H9 (cell line): ENCODE measurements at regions not wholly inside any gene's neighbourhood (a gene's known extent, or its start where the extent isn't known, plus 50 kb on each side); places are given as distances from the start of the nearest gene placed in this dataset.

Source experiments
- DNase-seq: peaks from one replicate; pipeline ENCODE4 v3.0.0-alpha.2; 2017
- H2AFZ ChIP-seq: one replicate; pipeline ENCODE4 v1.6.1; 2013; ENCODE audit warnings: mild to moderate bottlenecking, low read length, control low read depth, moderate library complexity
- H2AK5ac ChIP-seq: 2 replicates; pipeline ENCODE4 v1.6.1; 2013; ENCODE audit warnings: low read length, control low read depth, mixed read lengths; ENCODE audit not compliant: insufficient read length
- H2BK120ac ChIP-seq: one replicate; pipeline ENCODE4 v1.6.1; 2013; ENCODE audit warnings: low read depth, mild to moderate bottlenecking, low read length, control low read depth, inconsistent platforms; ENCODE audit not compliant: poor library complexity, severe bottlenecking
- H2BK12ac ChIP-seq: 2 replicates; pipeline ENCODE4 v1.6.1; 2013; ENCODE audit warnings: low read length, control low read depth, mixed read lengths, low read depth; ENCODE audit not compliant: insufficient read length
- H2BK15ac ChIP-seq: 2 replicates; pipeline ENCODE4 v1.6.1; 2013; ENCODE audit warnings: low read depth, low read length, control low read depth
- H2BK20ac ChIP-seq: one replicate; pipeline ENCODE4 v1.6.1; 2013; ENCODE audit warnings: low read depth, mild to moderate bottlenecking, low read length, control low read depth, inconsistent platforms; ENCODE audit not compliant: poor library complexity, severe bottlenecking
- H2BK5ac ChIP-seq: 2 replicates; pipeline ENCODE4 v1.6.1; 2013; ENCODE audit warnings: low read length, control low read depth, mixed read lengths; ENCODE audit not compliant: insufficient read length
- H3K14ac ChIP-seq: 2 replicates; pipeline ENCODE4 v1.6.1; 2013; ENCODE audit warnings: low read length, control low read depth; ENCODE audit not compliant: insufficient read depth
- H3K18ac ChIP-seq: 2 replicates; pipeline ENCODE4 v1.6.1; 2013; ENCODE audit warnings: low read depth, mild to moderate bottlenecking, mixed read lengths, low read length, control low read depth; ENCODE audit not compliant: insufficient read length
- H3K23ac ChIP-seq: 2 replicates; pipeline ENCODE4 v1.6.1; 2013; ENCODE audit warnings: low read length, control low read depth, mixed read lengths, low read depth; ENCODE audit not compliant: insufficient read length
- H3K23me2 ChIP-seq: 2 replicates; pipeline ENCODE4 v1.6.1; 2013; ENCODE audit warnings: low read depth, mild to moderate bottlenecking, mixed read lengths, low read length, control low read depth; ENCODE audit not compliant: insufficient read length, poor library complexity, severe bottlenecking
- H3K27ac ChIP-seq: 2 replicates; pipeline ENCODE4 v1.5.1; 2013; ENCODE audit warnings: low read length, control low read depth, mixed read lengths, low read depth; ENCODE audit not compliant: insufficient read length
- H3K27me3 ChIP-seq: 2 replicates; pipeline ENCODE4 v1.6.1; 2013; ENCODE audit warnings: low read length, control low read depth, inconsistent platforms; ENCODE audit not compliant: insufficient read depth
- H3K4ac ChIP-seq: 2 replicates; pipeline ENCODE4 v1.6.1; 2013; ENCODE audit warnings: low read depth, mild to moderate bottlenecking, control low read depth, inconsistent platforms, low read length, moderate library complexity
- H3K4me1 ChIP-seq: 2 replicates; pipeline ENCODE4 v1.6.1; 2013; ENCODE audit warnings: low read length, control low read depth, inconsistent platforms; ENCODE audit not compliant: insufficient read depth
- H3K4me2 ChIP-seq: 2 replicates; pipeline ENCODE4 v1.6.1; 2013; ENCODE audit warnings: low read length, control low read depth, mixed read lengths; ENCODE audit not compliant: insufficient read length, insufficient read depth
- H3K56ac ChIP-seq: 2 replicates; pipeline ENCODE4 v1.6.1; 2013; ENCODE audit warnings: low read depth, mild to moderate bottlenecking, mixed read lengths, low read length, control low read depth; ENCODE audit not compliant: insufficient read length
- H3K79me1 ChIP-seq: 2 replicates; pipeline ENCODE4 v1.6.1; 2013; ENCODE audit warnings: low read depth, mild to moderate bottlenecking, moderate library complexity, low read length, control low read depth, inconsistent platforms; ENCODE audit not compliant: insufficient read depth, poor library complexity, severe bottlenecking
- H3K79me2 ChIP-seq: 2 replicates; pipeline ENCODE4 v1.6.1; 2013; ENCODE audit warnings: low read length, control low read depth, inconsistent platforms; ENCODE audit not compliant: insufficient read depth
- H3K9ac ChIP-seq: 2 replicates; pipeline ENCODE4 v1.6.1; 2013; ENCODE audit warnings: low read length, control low read depth, mixed read lengths; ENCODE audit not compliant: insufficient read length; ENCODE audit errors: extremely low read depth
- H3K9me3 ChIP-seq: one replicate; pipeline ENCODE4 v1.6.1; 2013; ENCODE audit warnings: low read depth, low read length, inconsistent platforms; ENCODE audit not compliant: control insufficient read depth
- H3T11ph ChIP-seq: one replicate; pipeline ENCODE4 v1.6.1; 2013; ENCODE audit warnings: mild to moderate bottlenecking, low read length, control low read depth, inconsistent platforms
- H4K20me1 ChIP-seq: one replicate; pipeline ENCODE4 v1.6.1; 2013; ENCODE audit not compliant: control insufficient read depth, insufficient read length, insufficient read depth
- H4K5ac ChIP-seq: 2 replicates; pipeline ENCODE4 v1.6.1; 2013; ENCODE audit warnings: low read depth, mild to moderate bottlenecking, mixed read lengths, low read length, control low read depth; ENCODE audit not compliant: insufficient read length
- H4K8ac ChIP-seq: replicated peaks from 2 replicates; pipeline ENCODE4 v1.6.1; 2013; ENCODE audit warnings: low read length, control low read depth, mixed read lengths, low read depth; ENCODE audit not compliant: insufficient read length
- H4K91ac ChIP-seq: 2 replicates; pipeline ENCODE4 v1.6.1; 2013; ENCODE audit warnings: low read depth, mild to moderate bottlenecking, moderate library complexity, mixed read lengths, low read length, control low read depth; ENCODE audit not compliant: insufficient read length
- H3K27ac Mint-ChIP-seq, 3 experiments: 2 replicates in 2 of 3; 3 replicates in 1 of 3; pipeline ENCODE4 v1.8.0; 2020 to 2021; ENCODE audit warnings: mixed read lengths in 3 of 3, mild to moderate bottlenecking in 1 of 3, moderate library complexity in 1 of 3
- H3K27me3 Mint-ChIP-seq: 2 replicates; pipeline ENCODE4 v1.8.0; 2021; ENCODE audit warnings: low read depth, mild to moderate bottlenecking, moderate library complexity, mixed read lengths
- H3K36me3 Mint-ChIP-seq, 3 experiments: 2 replicates in 2 of 3; 3 replicates in 1 of 3; pipeline ENCODE4 v1.8.0; 2020 to 2021; ENCODE audit warnings: low read depth in 3 of 3, mixed read lengths in 3 of 3; ENCODE audit not compliant: insufficient read depth in 1 of 3
- H3K4me1 Mint-ChIP-seq, 2 experiments: 2 replicates each; pipeline ENCODE4 v1.8.0; 2020; ENCODE audit warnings: mixed read lengths in 2 of 2
- H3K4me3 Mint-ChIP-seq, 2 experiments: 2 replicates in 1 of 2; 3 replicates in 1 of 2; pipeline ENCODE4 v1.8.0; 2020 to 2021; ENCODE audit warnings: mild to moderate bottlenecking in 2 of 2, mixed read lengths in 2 of 2, moderate library complexity in 1 of 2
- H3K9me3 Mint-ChIP-seq, 2 experiments: 2 replicates in 1 of 2; 3 replicates in 1 of 2; pipeline ENCODE4 v1.8.0; 2020; ENCODE audit warnings: mild to moderate bottlenecking in 2 of 2, mixed read lengths in 2 of 2, moderate library complexity in 1 of 2
- TF ChIP-seq, protein P1 (sequence below): fragments of 200-600 bp; sonication (generic); conservative IDR thresholded peaks from 3 replicates; pipeline ENCODE4 v1.8.0; 2021; ENCODE audit warnings: antibody characterized with exemption, mild to moderate bottlenecking

GRCh38 chr7:82595176-82595575 is 151.6 kb upstream of the CACNA2D1 start:
- no peak overlapping the region for H3K27ac ChIP-seq
- H3K27me3 ChIP-seq = no peaks in the 10 kb centered on the region
- TF ChIP-seq, protein P1, sequence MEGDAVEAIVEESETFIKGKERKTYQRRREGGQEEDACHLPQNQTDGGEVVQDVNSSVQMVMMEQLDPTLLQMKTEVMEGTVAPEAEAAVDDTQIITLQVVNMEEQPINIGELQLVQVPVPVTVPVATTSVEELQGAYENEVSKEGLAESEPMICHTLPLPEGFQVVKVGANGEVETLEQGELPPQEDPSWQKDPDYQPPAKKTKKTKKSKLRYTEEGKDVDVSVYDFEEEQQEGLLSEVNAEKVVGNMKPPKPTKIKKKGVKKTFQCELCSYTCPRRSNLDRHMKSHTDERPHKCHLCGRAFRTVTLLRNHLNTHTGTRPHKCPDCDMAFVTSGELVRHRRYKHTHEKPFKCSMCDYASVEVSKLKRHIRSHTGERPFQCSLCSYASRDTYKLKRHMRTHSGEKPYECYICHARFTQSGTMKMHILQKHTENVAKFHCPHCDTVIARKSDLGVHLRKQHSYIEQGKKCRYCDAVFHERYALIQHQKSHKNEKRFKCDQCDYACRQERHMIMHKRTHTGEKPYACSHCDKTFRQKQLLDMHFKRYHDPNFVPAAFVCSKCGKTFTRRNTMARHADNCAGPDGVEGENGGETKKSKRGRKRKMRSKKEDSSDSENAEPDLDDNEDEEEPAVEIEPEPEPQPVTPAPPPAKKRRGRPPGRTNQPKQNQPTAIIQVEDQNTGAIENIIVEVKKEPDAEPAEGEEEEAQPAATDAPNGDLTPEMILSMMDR = no peak
- H3K9me3 ChIP-seq = no peaks in the 10 kb centered on the region
- no peak overlapping the region for H3K56ac ChIP-seq
- H3K4me2 ChIP-seq = no peak overlapping the region
- H3K79me2 ChIP-seq = no peaks in the 10 kb centered on the region
- H3T11ph ChIP-seq = no peak overlapping the region
- H3K4me1 ChIP-seq = no peaks in the 10 kb centered on the region
- H3K9ac ChIP-seq = no peak overlapping the region
- H3K18ac ChIP-seq = no peak overlapping the region
- no peaks in the 10 kb centered on the region for H3K36me3 Mint-ChIP-seq
- H3K23ac ChIP-seq = no peak overlapping the region
- no peaks in the 10 kb centered on the region for H3K9me3 Mint-ChIP-seq
- H2BK15ac ChIP-seq = no peak overlapping the region
- H2BK5ac ChIP-seq = no peak overlapping the region
- no peak overlapping the region for H2AFZ ChIP-seq
- no peak overlapping the region for H4K8ac ChIP-seq
- H2BK120ac ChIP-seq = no peak overlapping the region
- H3K23me2 ChIP-seq = no peaks in the 10 kb centered on the region
- H3K4ac ChIP-seq = no peak overlapping the region
- DNase-seq = no peak
- H3K4me1 Mint-ChIP-seq = peaks cover 29 to 41% of the 10 kb centered on the region in 2 experiments
- H2BK12ac ChIP-seq = no peak overlapping the region
- no peaks in the 10 kb centered on the region for H4K20me1 ChIP-seq
- no peak overlapping the region for H4K5ac ChIP-seq
- no peak overlapping the region for H3K4me3 Mint-ChIP-seq
- H3K14ac ChIP-seq = no peak overlapping the region
- peak overlapping the region in 1 of 3 experiments; percentile 95; a peak in 3 of 7 replicates for H3K27ac Mint-ChIP-seq
- no peak overlapping the region for H2BK20ac ChIP-seq
- H4K91ac ChIP-seq = no peak overlapping the region
- no peaks in the 10 kb centered on the region for H3K79me1 ChIP-seq
- no peak overlapping the region for H2AK5ac ChIP-seq
- no peaks in the 10 kb centered on the region for H3K27me3 Mint-ChIP-seq
